HCT116 (cell line): ENCODE measurements at regions not wholly inside any gene's neighbourhood (a gene's known extent, or its start where the extent isn't known, plus 50 kb on each side); places are given as distances from the start of the nearest gene placed in this dataset.

Experiments used
- CTCF ChIP-seq, 3 experiments: fragments of 200-600 bp in 1 of 3; sonication (generic) in 1 of 3; IDR thresholded peaks in 2 of 3; conservative IDR thresholded peaks in 1 of 3; 2 replicates each; pipeline ENCODE4 v1.5.1; 2012 to 2017; ENCODE audit warnings: low read depth in 2 of 3, low read length in 2 of 3, antibody characterized with exemption in 1 of 3, borderline replicate concordance in 1 of 3, control low read depth in 1 of 3, mild to moderate bottlenecking in 1 of 3, mixed read lengths in 1 of 3, mixed run types in 1 of 3, moderate library complexity in 1 of 3; ENCODE audit not compliant: insufficient read depth in 1 of 3
- EZH2 ChIP-seq: fragments of 200-600 bp; sonication (generic); IDR thresholded peaks from 2 replicates; pipeline ENCODE4 v1.6.1; 2017; ENCODE audit warnings: antibody characterized with exemption, mixed run types
- EZH2phosphoT487 ChIP-seq: fragments of 200-600 bp; IDR thresholded peaks from 2 replicates; pipeline ENCODE4 v1.6.1; 2018; ENCODE audit warnings: antibody characterized with exemption, borderline replicate concordance
- JUND ChIP-seq: IDR thresholded peaks from 2 replicates; pipeline ENCODE4 v1.6.1; 2012
- POLR2A ChIP-seq: IDR thresholded peaks from 2 replicates; pipeline ENCODE4 v1.7.0; 2011; ENCODE audit warnings: borderline replicate concordance; ENCODE audit not compliant: insufficient read depth, insufficient read length; ENCODE audit errors: extremely low read depth
- POLR2AphosphoS5 ChIP-seq: IDR thresholded peaks from 2 replicates; pipeline ENCODE4 v1.6.1; 2011; ENCODE audit warnings: mild to moderate bottlenecking, low read depth, low read length, moderate library complexity
- SIN3A ChIP-seq: IDR thresholded peaks from 2 replicates; pipeline ENCODE4 v1.6.1; 2012; ENCODE audit warnings: low read depth
- YY1 ChIP-seq: IDR thresholded peaks from 2 replicates; pipeline ENCODE4 v1.6.1; 2011; ENCODE audit warnings: low read length, low read depth, moderate library complexity, mild to moderate bottlenecking; ENCODE audit not compliant: insufficient replicate concordance; ENCODE audit errors: extremely low read depth

GRCh38 chr3:135314237-135314636 is 519.2 kb downstream of the EPHB1 start:
- TF ChIP-seq CTCF (IDR thresholded peaks at IDR 0.05 in 2 of 3, conservative IDR thresholded peaks at IDR 0.05 in 1 of 3; ENCODE audit: borderline replicate concordance in 1 of 3, insufficient read depth in 1 of 3, low read depth in 2 of 3, low read length in 2 of 3) = no peak
- TF ChIP-seq YY1 = no peak
- TF ChIP-seq POLR2A = no peak
- no peak for TF ChIP-seq EZH2
- TF ChIP-seq JUND = no peak
- TF ChIP-seq POLR2AphosphoS5 = no peak
- TF ChIP-seq SIN3A = no peak
- no peak for TF ChIP-seq EZH2phosphoT487
